H9 (cell line): ENCODE measurements at regions not wholly inside any gene's neighbourhood (a gene's known extent, or its start where the extent isn't known, plus 50 kb on each side); places are given as distances from the start of the nearest gene placed in this dataset.

Source experiments
- DNase-seq: peaks from one replicate; pipeline ENCODE4 v3.0.0-alpha.2; 2017
- H2AFZ ChIP-seq: one replicate; pipeline ENCODE4 v1.6.1; 2013; ENCODE audit warnings: mild to moderate bottlenecking, low read length, control low read depth, moderate library complexity
- H2AK5ac ChIP-seq: 2 replicates; pipeline ENCODE4 v1.6.1; 2013; ENCODE audit warnings: low read length, control low read depth, mixed read lengths; ENCODE audit not compliant: insufficient read length
- H2BK120ac ChIP-seq: one replicate; pipeline ENCODE4 v1.6.1; 2013; ENCODE audit warnings: low read depth, mild to moderate bottlenecking, low read length, control low read depth, inconsistent platforms; ENCODE audit not compliant: poor library complexity, severe bottlenecking
- H2BK12ac ChIP-seq: 2 replicates; pipeline ENCODE4 v1.6.1; 2013; ENCODE audit warnings: low read length, control low read depth, mixed read lengths, low read depth; ENCODE audit not compliant: insufficient read length
- H2BK15ac ChIP-seq: 2 replicates; pipeline ENCODE4 v1.6.1; 2013; ENCODE audit warnings: low read depth, low read length, control low read depth
- H2BK20ac ChIP-seq: one replicate; pipeline ENCODE4 v1.6.1; 2013; ENCODE audit warnings: low read depth, mild to moderate bottlenecking, low read length, control low read depth, inconsistent platforms; ENCODE audit not compliant: poor library complexity, severe bottlenecking
- H2BK5ac ChIP-seq: 2 replicates; pipeline ENCODE4 v1.6.1; 2013; ENCODE audit warnings: low read length, control low read depth, mixed read lengths; ENCODE audit not compliant: insufficient read length
- H3K14ac ChIP-seq: 2 replicates; pipeline ENCODE4 v1.6.1; 2013; ENCODE audit warnings: low read length, control low read depth; ENCODE audit not compliant: insufficient read depth
- H3K18ac ChIP-seq: 2 replicates; pipeline ENCODE4 v1.6.1; 2013; ENCODE audit warnings: low read depth, mild to moderate bottlenecking, mixed read lengths, low read length, control low read depth; ENCODE audit not compliant: insufficient read length
- H3K23ac ChIP-seq: 2 replicates; pipeline ENCODE4 v1.6.1; 2013; ENCODE audit warnings: low read length, control low read depth, mixed read lengths, low read depth; ENCODE audit not compliant: insufficient read length
- H3K23me2 ChIP-seq: 2 replicates; pipeline ENCODE4 v1.6.1; 2013; ENCODE audit warnings: low read depth, mild to moderate bottlenecking, mixed read lengths, low read length, control low read depth; ENCODE audit not compliant: insufficient read length, poor library complexity, severe bottlenecking
- H3K27ac ChIP-seq: 2 replicates; pipeline ENCODE4 v1.5.1; 2013; ENCODE audit warnings: low read length, control low read depth, mixed read lengths, low read depth; ENCODE audit not compliant: insufficient read length
- H3K27me3 ChIP-seq: 2 replicates; pipeline ENCODE4 v1.6.1; 2013; ENCODE audit warnings: low read length, control low read depth, inconsistent platforms; ENCODE audit not compliant: insufficient read depth
- H3K4ac ChIP-seq: 2 replicates; pipeline ENCODE4 v1.6.1; 2013; ENCODE audit warnings: low read depth, mild to moderate bottlenecking, control low read depth, inconsistent platforms, low read length, moderate library complexity
- H3K4me1 ChIP-seq: 2 replicates; pipeline ENCODE4 v1.6.1; 2013; ENCODE audit warnings: low read length, control low read depth, inconsistent platforms; ENCODE audit not compliant: insufficient read depth
- H3K4me2 ChIP-seq: 2 replicates; pipeline ENCODE4 v1.6.1; 2013; ENCODE audit warnings: low read length, control low read depth, mixed read lengths; ENCODE audit not compliant: insufficient read length, insufficient read depth
- H3K56ac ChIP-seq: 2 replicates; pipeline ENCODE4 v1.6.1; 2013; ENCODE audit warnings: low read depth, mild to moderate bottlenecking, mixed read lengths, low read length, control low read depth; ENCODE audit not compliant: insufficient read length
- H3K79me1 ChIP-seq: 2 replicates; pipeline ENCODE4 v1.6.1; 2013; ENCODE audit warnings: low read depth, mild to moderate bottlenecking, moderate library complexity, low read length, control low read depth, inconsistent platforms; ENCODE audit not compliant: insufficient read depth, poor library complexity, severe bottlenecking
- H3K79me2 ChIP-seq: 2 replicates; pipeline ENCODE4 v1.6.1; 2013; ENCODE audit warnings: low read length, control low read depth, inconsistent platforms; ENCODE audit not compliant: insufficient read depth
- H3K9ac ChIP-seq: 2 replicates; pipeline ENCODE4 v1.6.1; 2013; ENCODE audit warnings: low read length, control low read depth, mixed read lengths; ENCODE audit not compliant: insufficient read length; ENCODE audit errors: extremely low read depth
- H3K9me3 ChIP-seq: one replicate; pipeline ENCODE4 v1.6.1; 2013; ENCODE audit warnings: low read depth, low read length, inconsistent platforms; ENCODE audit not compliant: control insufficient read depth
- H3T11ph ChIP-seq: one replicate; pipeline ENCODE4 v1.6.1; 2013; ENCODE audit warnings: mild to moderate bottlenecking, low read length, control low read depth, inconsistent platforms
- H4K20me1 ChIP-seq: one replicate; pipeline ENCODE4 v1.6.1; 2013; ENCODE audit not compliant: control insufficient read depth, insufficient read length, insufficient read depth
- H4K5ac ChIP-seq: 2 replicates; pipeline ENCODE4 v1.6.1; 2013; ENCODE audit warnings: low read depth, mild to moderate bottlenecking, mixed read lengths, low read length, control low read depth; ENCODE audit not compliant: insufficient read length
- H4K8ac ChIP-seq: replicated peaks from 2 replicates; pipeline ENCODE4 v1.6.1; 2013; ENCODE audit warnings: low read length, control low read depth, mixed read lengths, low read depth; ENCODE audit not compliant: insufficient read length
- H4K91ac ChIP-seq: 2 replicates; pipeline ENCODE4 v1.6.1; 2013; ENCODE audit warnings: low read depth, mild to moderate bottlenecking, moderate library complexity, mixed read lengths, low read length, control low read depth; ENCODE audit not compliant: insufficient read length
- H3K27ac Mint-ChIP-seq, 3 experiments: 2 replicates in 2 of 3; 3 replicates in 1 of 3; pipeline ENCODE4 v1.8.0; 2020 to 2021; ENCODE audit warnings: mixed read lengths in 3 of 3, mild to moderate bottlenecking in 1 of 3, moderate library complexity in 1 of 3
- H3K27me3 Mint-ChIP-seq: 2 replicates; pipeline ENCODE4 v1.8.0; 2021; ENCODE audit warnings: low read depth, mild to moderate bottlenecking, moderate library complexity, mixed read lengths
- H3K36me3 Mint-ChIP-seq, 3 experiments: 2 replicates in 2 of 3; 3 replicates in 1 of 3; pipeline ENCODE4 v1.8.0; 2020 to 2021; ENCODE audit warnings: low read depth in 3 of 3, mixed read lengths in 3 of 3; ENCODE audit not compliant: insufficient read depth in 1 of 3
- H3K4me1 Mint-ChIP-seq, 2 experiments: 2 replicates each; pipeline ENCODE4 v1.8.0; 2020; ENCODE audit warnings: mixed read lengths in 2 of 2
- H3K4me3 Mint-ChIP-seq, 2 experiments: 2 replicates in 1 of 2; 3 replicates in 1 of 2; pipeline ENCODE4 v1.8.0; 2020 to 2021; ENCODE audit warnings: mild to moderate bottlenecking in 2 of 2, mixed read lengths in 2 of 2, moderate library complexity in 1 of 2
- H3K9me3 Mint-ChIP-seq, 2 experiments: 2 replicates in 1 of 2; 3 replicates in 1 of 2; pipeline ENCODE4 v1.8.0; 2020; ENCODE audit warnings: mild to moderate bottlenecking in 2 of 2, mixed read lengths in 2 of 2, moderate library complexity in 1 of 2
- TF ChIP-seq, protein P1 (sequence below): fragments of 200-600 bp; sonication (generic); conservative IDR thresholded peaks from 3 replicates; pipeline ENCODE4 v1.8.0; 2021; ENCODE audit warnings: antibody characterized with exemption, mild to moderate bottlenecking

DNA sequence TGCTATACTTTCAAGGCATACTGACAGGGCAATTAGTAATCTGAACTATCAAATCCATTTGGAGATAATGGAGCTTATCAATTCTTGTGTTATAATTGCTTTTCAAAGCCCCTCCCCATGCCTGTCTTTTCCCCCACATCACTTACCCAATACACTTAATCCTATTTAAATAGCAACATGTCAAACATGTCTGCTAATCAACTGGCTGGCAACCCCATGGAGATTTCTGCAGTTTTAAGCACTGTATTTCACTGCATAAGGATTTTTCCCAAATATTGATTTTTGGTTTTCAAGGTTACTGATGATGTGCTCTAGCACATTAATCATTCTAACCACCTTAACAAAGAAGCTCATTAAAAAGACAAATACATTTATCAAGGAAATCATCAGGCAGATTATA is 800.3 kb downstream of the PLA2G4A start:
- no peak overlapping the region for H3K4ac ChIP-seq
- no peak overlapping the region for H4K91ac ChIP-seq
- no peak overlapping the region for H4K8ac ChIP-seq
- DNase-seq, result no peak
- no peak overlapping the region for H2BK12ac ChIP-seq
- no peaks in the 10 kb centered on the region for H4K20me1 ChIP-seq
- H3K23me2 ChIP-seq, result no peaks in the 10 kb centered on the region
- H3K27me3 ChIP-seq, result no peaks in the 10 kb centered on the region
- H3K4me1 ChIP-seq, result peaks cover 5% of the 10 kb centered on the region
- H3K4me2 ChIP-seq, result no peak overlapping the region
- H3K27ac ChIP-seq, result no peak overlapping the region
- H3K9me3 Mint-ChIP-seq, result peaks cover 22 to 23% of the 10 kb centered on the region in 2 experiments
- no peak overlapping the region for H2BK15ac ChIP-seq
- H3K27ac Mint-ChIP-seq, result no peak overlapping the region
- H4K5ac ChIP-seq, result no peak overlapping the region
- no peak overlapping the region for H3K18ac ChIP-seq
- H3K56ac ChIP-seq, result no peak overlapping the region
- no peak overlapping the region for H3K4me3 Mint-ChIP-seq
- H3K79me2 ChIP-seq, result no peaks in the 10 kb centered on the region
- H3K9ac ChIP-seq, result no peak overlapping the region
- H3K36me3 Mint-ChIP-seq, result peaks cover 24 to 32% (median 25%) of the 10 kb centered on the region in 3 experiments
- peaks cover 26 to 27% of the 10 kb centered on the region in 2 experiments for H3K4me1 Mint-ChIP-seq
- H3K79me1 ChIP-seq, result no peaks in the 10 kb centered on the region
- no peak overlapping the region for H3K23ac ChIP-seq
- TF ChIP-seq, protein P1, sequence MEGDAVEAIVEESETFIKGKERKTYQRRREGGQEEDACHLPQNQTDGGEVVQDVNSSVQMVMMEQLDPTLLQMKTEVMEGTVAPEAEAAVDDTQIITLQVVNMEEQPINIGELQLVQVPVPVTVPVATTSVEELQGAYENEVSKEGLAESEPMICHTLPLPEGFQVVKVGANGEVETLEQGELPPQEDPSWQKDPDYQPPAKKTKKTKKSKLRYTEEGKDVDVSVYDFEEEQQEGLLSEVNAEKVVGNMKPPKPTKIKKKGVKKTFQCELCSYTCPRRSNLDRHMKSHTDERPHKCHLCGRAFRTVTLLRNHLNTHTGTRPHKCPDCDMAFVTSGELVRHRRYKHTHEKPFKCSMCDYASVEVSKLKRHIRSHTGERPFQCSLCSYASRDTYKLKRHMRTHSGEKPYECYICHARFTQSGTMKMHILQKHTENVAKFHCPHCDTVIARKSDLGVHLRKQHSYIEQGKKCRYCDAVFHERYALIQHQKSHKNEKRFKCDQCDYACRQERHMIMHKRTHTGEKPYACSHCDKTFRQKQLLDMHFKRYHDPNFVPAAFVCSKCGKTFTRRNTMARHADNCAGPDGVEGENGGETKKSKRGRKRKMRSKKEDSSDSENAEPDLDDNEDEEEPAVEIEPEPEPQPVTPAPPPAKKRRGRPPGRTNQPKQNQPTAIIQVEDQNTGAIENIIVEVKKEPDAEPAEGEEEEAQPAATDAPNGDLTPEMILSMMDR, result no peak
- no peak overlapping the region for H2AK5ac ChIP-seq
- no peak overlapping the region for H2BK120ac ChIP-seq
- no peak overlapping the region for H2AFZ ChIP-seq
- H2BK5ac ChIP-seq, result no peak overlapping the region
- peaks cover 11% of the 10 kb centered on the region for H3K27me3 Mint-ChIP-seq
- H3K14ac ChIP-seq, result no peak overlapping the region
- no peak overlapping the region for H2BK20ac ChIP-seq
- H3K9me3 ChIP-seq, result peaks cover 19% of the 10 kb centered on the region
- H3T11ph ChIP-seq, result no peak overlapping the region
